H7 (cell line): ENCODE measurements at regions not wholly inside any gene's neighbourhood (a gene's known extent, or its start where the extent isn't known, plus 50 kb on each side); places are given as distances from the start of the nearest gene placed in this dataset.

Source experiments
- DNase-seq: peaks from one replicate; pipeline ENCODE4 v3.0.0; 2012
- H3K27me3 ChIP-seq: 2 replicates; pipeline ENCODE4 v1.6.0; 2011; ENCODE audit warnings: mild to moderate bottlenecking, low read length; ENCODE audit not compliant: control insufficient read depth, insufficient read depth
- H3K36me3 ChIP-seq: replicated peaks from 2 replicates; pipeline ENCODE4 v1.5.1; 2011; ENCODE audit warnings: low read length; ENCODE audit not compliant: control insufficient read depth, insufficient read depth
- H3K4me3 ChIP-seq: 2 replicates; pipeline ENCODE4 v1.5.1; 2011; ENCODE audit warnings: low read depth, mild to moderate bottlenecking, control low read depth, low read length, moderate library complexity; ENCODE audit not compliant: insufficient read depth

DNA sequence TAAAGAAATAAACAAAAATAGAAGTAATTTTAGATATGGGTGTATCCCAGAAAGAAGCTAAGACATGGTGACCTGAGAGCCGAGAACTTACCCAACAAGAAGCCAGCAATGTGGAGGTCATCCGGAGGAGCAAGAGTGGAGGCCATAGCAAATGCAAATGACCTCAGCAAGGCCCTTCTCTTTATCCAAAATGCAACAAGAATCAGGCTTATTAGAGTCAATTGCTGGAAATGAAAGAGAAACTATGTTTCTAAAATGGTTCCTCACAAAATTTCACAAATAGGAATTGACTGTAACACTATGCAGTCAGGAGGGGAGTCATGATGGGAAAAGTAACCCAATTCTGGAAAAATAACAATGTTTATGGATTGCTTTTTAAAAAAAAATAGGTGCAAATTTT is 90.4 kb downstream of the TNFAIP3 start:
- no peak for DNase-seq
- Histone ChIP-seq H3K27me3 (no peaks in the 10 kb centered on the region), H3K4me3 (no peak overlapping the region), H3K36me3 (no peaks in the 10 kb centered on the region)

DNA sequence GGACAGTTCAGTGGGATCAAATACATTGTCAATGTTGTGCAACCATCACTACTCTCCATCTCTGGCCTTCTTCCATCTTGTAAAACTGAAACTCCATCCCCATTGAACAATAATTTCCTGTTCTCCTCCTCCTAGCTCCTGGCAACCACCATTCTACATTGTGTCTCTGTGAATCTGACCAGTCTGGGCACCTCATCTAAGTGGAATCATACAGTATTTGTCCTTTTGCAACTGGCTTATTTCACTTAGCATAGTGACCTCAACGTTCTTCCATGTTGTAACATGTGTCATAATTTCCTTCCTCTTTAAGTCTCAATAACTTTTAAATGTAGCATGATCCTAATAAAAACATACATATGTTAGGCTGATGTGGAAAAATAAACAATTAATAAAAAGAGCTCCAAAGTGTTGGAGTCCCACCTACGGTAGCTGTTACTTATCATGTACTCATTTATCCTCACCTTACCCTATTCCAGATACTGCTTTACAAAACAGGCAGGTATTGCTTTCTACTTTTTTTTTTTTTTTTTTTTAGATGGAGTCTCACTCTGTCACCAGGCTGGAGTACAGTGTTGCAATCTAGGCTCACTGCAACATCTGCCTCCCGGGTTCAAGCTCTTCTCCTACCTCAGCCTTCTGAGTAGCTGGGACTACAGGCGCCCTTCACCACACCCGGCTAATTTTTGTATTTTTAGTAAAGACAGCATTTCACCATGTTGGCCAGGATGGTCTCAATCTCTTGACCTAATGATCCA is 91.9 kb downstream of the TNFAIP3 start:
- no peak for DNase-seq
- Histone ChIP-seq H3K27me3 (no peaks in the 10 kb centered on the region), H3K36me3 (no peaks in the 10 kb centered on the region), H3K4me3 (no peak overlapping the region)

DNA sequence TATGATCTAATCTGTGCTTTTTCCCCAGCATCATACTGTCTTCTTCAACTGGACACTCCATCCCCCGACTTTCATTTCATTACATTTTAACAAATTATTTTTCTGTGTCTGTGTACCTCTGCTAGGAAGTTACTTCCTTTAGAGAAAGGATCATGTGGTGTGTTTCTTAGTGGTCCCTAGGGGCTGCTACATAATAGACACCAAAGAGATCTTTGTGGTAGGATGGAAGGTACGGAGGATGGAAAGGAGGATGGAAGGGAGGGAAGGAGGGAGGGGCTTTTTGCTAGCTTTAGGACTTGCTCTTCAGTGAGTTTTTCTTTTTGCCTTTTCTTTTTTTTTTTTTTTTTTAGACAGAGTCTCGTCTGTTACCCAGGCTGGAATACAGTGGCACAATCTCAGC is 95.7 kb downstream of the TNFAIP3 start:
- Histone ChIP-seq H3K4me3 (no peak overlapping the region), H3K27me3 (no peaks in the 10 kb centered on the region), H3K36me3 (no peaks in the 10 kb centered on the region)
- DNase-seq = no peak

DNA sequence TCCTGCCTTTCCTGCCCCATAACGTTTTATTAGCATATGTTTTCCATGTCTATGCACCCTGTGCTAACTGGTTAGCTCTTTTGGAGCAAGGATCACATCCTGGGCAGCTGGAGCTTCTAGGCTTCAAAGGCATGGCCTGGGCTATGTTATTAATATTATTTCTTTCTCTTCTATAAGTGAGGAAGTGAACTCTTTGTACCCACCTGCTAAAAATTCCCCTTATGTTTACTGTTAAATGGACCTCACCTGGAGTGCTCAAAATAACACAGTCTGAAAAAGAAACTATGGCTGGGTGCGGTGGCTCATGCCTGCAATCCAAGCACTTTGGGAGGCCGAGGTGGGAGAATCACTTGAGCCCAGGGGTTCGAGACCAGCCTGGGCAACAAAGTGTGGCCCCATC is 97.8 kb downstream of the TNFAIP3 start:
- H3K36me3 ChIP-seq = no peaks in the 10 kb centered on the region
- DNase-seq = no peak
- no peaks in the 10 kb centered on the region for H3K27me3 ChIP-seq
- no peak overlapping the region for H3K4me3 ChIP-seq

DNA sequence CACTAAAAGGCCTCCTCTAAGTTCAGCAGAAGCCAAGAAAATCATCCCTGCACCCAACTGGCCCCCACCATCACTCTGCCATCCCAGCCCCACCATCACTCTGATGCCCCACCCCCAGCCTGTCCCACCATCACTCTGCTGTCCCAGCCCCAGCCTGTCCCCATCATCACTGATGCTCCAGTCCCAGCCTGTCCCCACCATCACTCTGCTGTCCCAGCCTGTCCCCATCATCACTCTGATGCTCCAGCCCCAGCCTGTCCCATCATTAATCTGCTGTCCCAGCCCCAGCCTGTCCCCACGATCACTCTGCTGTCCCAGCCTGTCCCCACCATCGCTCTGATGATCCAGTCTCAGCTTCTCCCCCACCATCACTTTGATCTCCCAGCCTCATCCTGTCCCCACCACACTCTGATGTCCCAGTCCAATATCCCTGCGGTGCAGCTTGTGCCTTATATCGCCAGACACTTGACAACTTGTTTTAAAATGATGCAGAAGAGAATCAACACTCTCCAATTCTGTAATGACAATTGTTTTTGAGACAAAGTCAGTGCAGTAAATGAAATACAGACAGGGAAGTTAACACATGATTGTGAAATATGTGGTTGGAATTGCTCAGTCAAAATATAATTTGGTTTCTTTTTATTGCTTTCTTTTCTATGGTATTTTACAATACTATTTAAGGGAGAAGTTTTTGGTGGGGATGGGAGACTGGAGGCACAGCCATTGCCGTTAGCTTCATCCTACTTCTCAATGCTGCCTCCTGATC is 100.8 kb downstream of the TNFAIP3 start:
- Histone ChIP-seq H3K36me3 (no peaks in the 10 kb centered on the region), H3K27me3 (no peaks in the 10 kb centered on the region), H3K4me3 (no peak overlapping the region)
- no peak for DNase-seq

DNA sequence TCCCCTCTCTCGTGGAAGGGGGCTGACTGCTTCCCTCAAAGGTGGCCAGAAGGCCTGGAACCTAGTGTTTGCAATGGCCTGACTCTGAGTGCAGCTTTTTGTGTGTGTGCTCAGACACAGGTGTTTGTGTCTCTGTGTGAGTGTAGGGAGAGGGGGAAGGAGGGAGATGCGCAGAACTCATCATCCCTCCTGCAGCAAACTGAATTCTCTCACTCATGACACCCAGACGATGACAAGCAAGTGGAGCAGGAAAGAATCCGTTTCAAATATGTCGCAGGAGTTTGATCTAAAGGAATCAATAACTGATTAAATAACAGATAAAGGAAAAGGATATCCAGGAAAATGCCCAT is 101.4 kb downstream of the TNFAIP3 start:
- DNase-seq = no peak
- Histone ChIP-seq H3K36me3 (no peaks in the 10 kb centered on the region), H3K4me3 (no peak overlapping the region), H3K27me3 (no peaks in the 10 kb centered on the region)

DNA sequence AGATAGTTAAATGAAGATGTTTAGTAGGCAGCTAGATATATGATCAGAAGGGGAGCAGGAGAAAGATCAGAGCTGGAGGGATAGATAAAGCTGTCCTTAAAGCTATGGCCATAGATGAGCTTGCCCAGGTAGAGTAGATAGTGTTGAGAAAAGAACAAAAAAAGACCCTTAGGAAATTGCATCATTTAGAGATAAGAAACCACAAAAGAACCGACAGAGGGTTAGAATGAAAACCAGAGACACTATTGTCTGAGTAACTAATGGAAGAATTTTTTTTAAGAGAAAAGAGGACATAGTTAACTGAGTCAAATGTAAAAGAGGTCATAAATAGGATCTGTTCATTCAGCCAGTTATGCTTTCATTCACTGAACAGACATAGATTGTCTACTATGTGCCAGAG is 101.8 kb downstream of the TNFAIP3 start:
- DNase-seq = no peak
- Histone ChIP-seq H3K36me3 (no peaks in the 10 kb centered on the region), H3K27me3 (no peaks in the 10 kb centered on the region), H3K4me3 (no peak overlapping the region)

DNA sequence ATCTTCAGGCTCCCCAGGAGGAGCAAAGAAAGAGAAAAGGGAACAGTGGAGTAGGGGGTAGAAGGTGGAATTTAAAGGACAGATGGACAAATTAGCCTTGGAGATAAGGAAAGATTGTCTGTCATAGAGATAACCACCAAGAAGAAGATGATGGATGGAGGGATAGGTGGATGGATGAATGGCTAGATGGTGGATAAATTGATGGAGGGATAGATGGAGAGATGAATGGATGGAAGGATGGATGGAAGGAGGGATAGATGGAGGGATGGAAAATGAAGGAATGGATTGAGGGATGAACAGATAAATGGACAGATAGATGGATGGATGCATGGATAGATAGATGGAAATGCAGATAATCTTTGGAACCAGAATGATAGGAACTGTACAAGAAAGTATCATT is 102.8 kb downstream of the TNFAIP3 start:
- H3K27me3 ChIP-seq = no peaks in the 10 kb centered on the region
- H3K4me3 ChIP-seq = no peak overlapping the region
- no peaks in the 10 kb centered on the region for H3K36me3 ChIP-seq
- no peak for DNase-seq

DNA sequence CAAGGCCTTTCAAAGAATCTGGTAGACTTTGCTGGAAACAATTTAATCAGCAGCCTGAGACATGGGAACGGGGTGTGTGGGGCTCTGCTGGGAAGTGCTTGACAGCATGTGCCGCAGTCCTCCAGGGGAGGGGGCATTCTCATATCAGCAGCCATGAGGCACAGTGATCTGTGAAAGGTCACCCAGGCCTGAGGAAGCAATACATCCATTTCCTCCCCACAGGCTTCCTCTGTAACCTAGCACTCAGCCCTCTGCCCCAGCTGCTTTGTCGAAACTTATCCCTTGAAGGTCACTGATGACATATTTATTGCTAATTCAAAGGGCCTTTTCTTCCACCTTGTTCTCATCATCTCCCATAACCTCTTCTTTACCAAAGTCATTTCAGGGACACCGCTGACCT is 103.3 kb downstream of the TNFAIP3 start:
- Histone ChIP-seq H3K27me3 (no peaks in the 10 kb centered on the region), H3K36me3 (no peaks in the 10 kb centered on the region), H3K4me3 (no peak overlapping the region)
- peak; percentile 12 for DNase-seq

DNA sequence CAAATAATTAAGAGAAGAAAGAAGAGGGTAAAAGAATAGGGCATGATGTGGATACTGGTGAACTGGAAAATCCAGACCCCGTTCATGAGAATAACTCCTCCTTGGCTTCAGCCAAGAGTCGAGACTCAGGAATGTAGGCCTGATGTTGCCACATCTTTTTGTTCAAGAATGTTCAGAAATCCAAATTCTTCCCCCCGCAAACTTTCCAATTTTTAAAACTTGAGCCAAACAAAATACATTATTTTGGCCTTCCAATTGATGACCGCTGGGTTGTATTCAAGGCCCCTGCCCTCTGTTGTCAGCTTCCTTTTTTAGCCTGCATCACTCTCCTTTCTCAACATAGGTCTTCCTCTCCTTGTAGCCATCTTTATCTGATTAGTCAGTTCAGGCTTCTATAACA is 106.1 kb downstream of the TNFAIP3 start:
- no peak overlapping the region for H3K4me3 ChIP-seq
- no peak for DNase-seq
- H3K27me3 ChIP-seq = no peaks in the 10 kb centered on the region
- H3K36me3 ChIP-seq = no peaks in the 10 kb centered on the region

DNA sequence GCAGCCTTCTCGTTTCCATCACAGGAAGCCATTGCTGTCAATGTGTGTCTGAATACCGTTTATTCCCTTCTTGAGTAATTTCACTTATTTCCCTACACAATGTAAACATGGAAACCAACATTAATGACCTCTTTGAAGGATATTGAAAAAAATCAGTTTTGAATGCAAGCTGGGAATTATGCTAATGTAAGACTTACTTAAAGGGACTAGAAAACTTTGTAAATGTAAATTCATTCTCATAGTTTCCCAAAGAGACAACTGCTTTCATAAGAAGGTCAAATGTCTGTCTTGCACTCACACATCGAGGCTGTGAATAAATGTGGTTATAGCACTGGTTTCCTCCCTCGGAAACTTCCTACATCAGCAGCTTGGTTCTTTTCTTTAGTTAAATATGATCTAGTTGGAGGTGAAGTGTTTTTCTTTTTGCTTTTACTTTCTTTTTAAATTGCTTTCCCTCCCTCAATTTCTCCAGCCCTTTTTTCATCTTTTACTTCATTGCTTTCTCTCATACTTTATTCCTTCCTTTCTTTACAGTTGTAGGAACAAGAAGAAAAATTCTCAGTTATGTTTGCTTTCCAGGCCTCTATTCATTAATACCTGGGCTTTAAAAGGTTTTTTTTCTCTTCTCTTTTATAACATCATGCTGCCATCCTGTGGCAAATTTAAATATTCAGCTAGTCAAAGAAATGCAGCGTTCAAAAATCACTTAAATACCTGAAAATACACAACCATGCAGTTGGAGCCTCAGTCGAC is 108.3 kb downstream of the TNFAIP3 start:
- Histone ChIP-seq H3K27me3 (no peaks in the 10 kb centered on the region), H3K36me3 (no peaks in the 10 kb centered on the region), H3K4me3 (no peak overlapping the region)
- no peak for DNase-seq

DNA sequence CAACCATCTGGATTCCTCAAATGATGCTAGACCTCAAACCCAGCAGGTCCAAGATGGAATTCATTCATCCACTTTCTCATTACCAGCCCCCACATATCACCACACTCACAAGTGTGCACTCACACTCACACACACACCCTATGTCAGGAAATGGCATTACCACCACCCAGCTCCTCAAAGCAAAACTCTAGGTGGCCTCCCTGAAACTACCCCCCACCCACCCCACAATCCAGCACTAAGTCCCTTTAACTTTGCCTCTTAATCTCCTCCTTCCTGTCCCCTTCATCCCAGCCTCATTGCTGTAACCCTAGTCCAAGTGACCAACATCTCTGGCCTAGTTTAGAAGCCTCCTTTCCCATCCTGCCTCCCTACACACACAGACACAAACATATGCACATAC is 109.4 kb downstream of the TNFAIP3 start:
- DNase-seq = no peak
- no peaks in the 10 kb centered on the region for H3K27me3 ChIP-seq
- H3K4me3 ChIP-seq = no peak overlapping the region
- H3K36me3 ChIP-seq = no peaks in the 10 kb centered on the region

DNA sequence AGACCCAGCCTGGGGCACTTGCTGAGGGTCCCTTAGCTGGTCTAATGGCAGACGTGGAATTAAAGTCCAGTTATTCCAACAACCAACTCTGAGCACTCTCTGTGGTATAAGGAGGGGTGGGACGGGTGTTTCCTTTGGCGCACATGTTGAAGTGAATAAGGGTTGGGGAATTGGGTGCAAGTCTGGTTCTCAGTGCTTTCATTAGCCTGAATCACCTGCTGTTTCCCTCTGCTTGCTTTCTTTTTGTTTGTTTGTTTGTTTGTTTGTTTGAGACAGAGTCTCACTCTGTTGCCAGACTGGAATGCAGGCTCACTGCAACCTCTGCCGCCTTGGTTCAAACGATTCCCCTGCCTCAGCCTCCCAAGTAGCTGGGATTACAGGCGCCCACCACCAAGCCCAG is 110.1 kb downstream of the TNFAIP3 start:
- no peak overlapping the region for H3K4me3 ChIP-seq
- DNase-seq = no peak
- no peaks in the 10 kb centered on the region for H3K27me3 ChIP-seq
- no peaks in the 10 kb centered on the region for H3K36me3 ChIP-seq

DNA sequence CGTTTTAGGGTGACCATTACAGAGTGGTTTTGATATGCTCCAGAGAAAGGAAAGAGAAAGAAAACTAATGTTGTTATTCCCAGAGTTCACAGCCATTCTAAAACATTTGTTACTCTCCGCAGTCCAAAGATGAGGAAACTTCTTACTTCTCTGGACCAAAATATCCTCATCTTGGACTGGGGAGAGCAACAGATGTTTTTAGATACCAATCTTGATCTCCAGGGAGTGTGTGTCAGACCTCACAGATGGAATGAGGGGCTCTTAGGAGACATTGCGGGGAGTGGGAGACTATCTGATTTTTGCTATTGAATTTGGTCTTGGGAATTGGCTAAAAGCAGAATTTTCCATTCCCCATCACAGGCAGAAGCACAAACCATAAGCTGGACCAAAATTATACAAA is 110.8 kb downstream of the TNFAIP3 start:
- DNase-seq = no peak
- Histone ChIP-seq H3K4me3 (no peak overlapping the region), H3K27me3 (no peaks in the 10 kb centered on the region), H3K36me3 (no peaks in the 10 kb centered on the region)
